ENCODE measurements at regions not wholly inside any gene's neighbourhood (a gene's known extent, or its start where the extent isn't known, plus 50 kb on each side); places are given as distances from the start of the nearest gene placed in this dataset.

DNA sequence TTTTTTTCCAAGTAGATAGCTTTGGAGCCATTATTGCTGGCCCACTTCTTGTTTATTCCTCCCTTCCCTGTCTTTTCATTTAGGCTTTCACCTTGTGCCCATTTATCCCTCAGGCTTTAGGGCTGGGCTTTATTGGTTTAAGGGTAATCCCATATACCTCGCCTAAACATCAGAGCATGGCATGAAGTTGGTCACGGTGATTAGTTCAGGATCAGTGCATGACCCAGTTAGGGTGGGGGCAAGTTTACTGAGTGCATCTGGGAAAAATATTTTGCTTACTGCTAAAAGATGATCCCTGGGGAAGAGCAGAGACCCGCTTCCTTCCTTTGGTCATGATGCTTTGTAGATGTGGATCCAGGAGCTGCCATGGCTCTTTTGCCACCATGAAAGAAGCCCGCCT lies 153.3 kb upstream of the NECTIN1 start:
- TF ChIP-seq EZH2 (IDR thresholded peaks at IDR 0.05; ENCODE audit: insufficient read depth, poor library complexity, severe bottlenecking) (no peak), EZH2phosphoT487 (IDR thresholded peaks at IDR 0.05; ENCODE audit: insufficient read depth, low read depth) (no peak)

Data from GM23248 (cell line).